Colonic mucosa (tissue), 4 donors: ENCODE measurements at regions not wholly inside any gene's neighbourhood (a gene's known extent, or its start where the extent isn't known, plus 50 kb on each side); places are given as distances from the start of the nearest gene placed in this dataset.
A peak's percentile ranks its signal among the peaks of the same experiment; 100 is the strongest.

Experiments used
- DNase-seq: peaks from one replicate; pipeline ENCODE4 v3.0.0-alpha.2; 2020
- H3K27ac ChIP-seq: fragments of 200-600 bp; one replicate; pipeline ENCODE4 v1.8.0; 2021
- H3K27me3 ChIP-seq: fragments of 200-600 bp; one replicate; pipeline ENCODE4 v1.8.0; 2021
- H3K36me3 ChIP-seq: fragments of 200-600 bp; one replicate; pipeline ENCODE4 v1.8.0; 2021
- H3K4me1 ChIP-seq: fragments of 200-600 bp; one replicate; pipeline ENCODE4 v1.8.0; 2021; ENCODE audit warnings: mild to moderate bottlenecking
- H3K4me3 ChIP-seq: fragments of 200-600 bp; one replicate; pipeline ENCODE4 v1.8.0; 2021
- H3K9ac ChIP-seq, 2 donors: one replicate each; pipeline ENCODE4 v1.7.0; 2013; ENCODE audit warnings: control low read depth in 2 of 2, low read depth in 2 of 2, low read length in 2 of 2
- H3K9me3 ChIP-seq: fragments of 200-600 bp; one replicate; pipeline ENCODE4 v1.8.0; 2021
- intact Hi-C: fragments of 100-400 bp; cut with DNase I; formaldehyde crosslinking; loops from one replicate; pipeline ENCODE4 v1.14.1; 2022
- TF ChIP-seq, protein P1 (sequence below): fragments of 200-600 bp; IDR thresholded peaks from one replicate; pipeline ENCODE4 v1.8.0; 2022; ENCODE audit warnings: antibody characterized with exemption, mild to moderate bottlenecking
- donor health status: healthy.
- donor health status: DM: no; HTN: no; CAD: no.
- donor health status: DM: no; HTN: no; CAD: no.

GRCh38 chrX:131778269-131779218, 234.7 kb downstream of the OR13H1 start:
- Histone ChIP-seq H3K9ac (peak overlapping the region; percentile 46 to 57), H3K27me3 (no peaks in the 10 kb centered on the region), H3K9me3 (no peaks in the 10 kb centered on the region), H3K27ac (peak overlapping the region; percentile 40), H3K4me1 (no peaks in the 10 kb centered on the region), H3K4me3 (peak overlapping the region; percentile 47), H3K36me3 (no peaks in the 10 kb centered on the region)
- TF ChIP-seq, protein P1, sequence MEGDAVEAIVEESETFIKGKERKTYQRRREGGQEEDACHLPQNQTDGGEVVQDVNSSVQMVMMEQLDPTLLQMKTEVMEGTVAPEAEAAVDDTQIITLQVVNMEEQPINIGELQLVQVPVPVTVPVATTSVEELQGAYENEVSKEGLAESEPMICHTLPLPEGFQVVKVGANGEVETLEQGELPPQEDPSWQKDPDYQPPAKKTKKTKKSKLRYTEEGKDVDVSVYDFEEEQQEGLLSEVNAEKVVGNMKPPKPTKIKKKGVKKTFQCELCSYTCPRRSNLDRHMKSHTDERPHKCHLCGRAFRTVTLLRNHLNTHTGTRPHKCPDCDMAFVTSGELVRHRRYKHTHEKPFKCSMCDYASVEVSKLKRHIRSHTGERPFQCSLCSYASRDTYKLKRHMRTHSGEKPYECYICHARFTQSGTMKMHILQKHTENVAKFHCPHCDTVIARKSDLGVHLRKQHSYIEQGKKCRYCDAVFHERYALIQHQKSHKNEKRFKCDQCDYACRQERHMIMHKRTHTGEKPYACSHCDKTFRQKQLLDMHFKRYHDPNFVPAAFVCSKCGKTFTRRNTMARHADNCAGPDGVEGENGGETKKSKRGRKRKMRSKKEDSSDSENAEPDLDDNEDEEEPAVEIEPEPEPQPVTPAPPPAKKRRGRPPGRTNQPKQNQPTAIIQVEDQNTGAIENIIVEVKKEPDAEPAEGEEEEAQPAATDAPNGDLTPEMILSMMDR, result peak; percentile 17
- DNase-seq, result peak; percentile 88
- intact Hi-C loops, result no loop called here

GRCh38 chrX:131779306-131779705, 235.4 kb downstream of the OR13H1 start:
- no peak overlapping the region for H3K27ac ChIP-seq
- no peaks in the 10 kb centered on the region for H3K9me3 ChIP-seq
- TF ChIP-seq, protein P1, result no peak
- DNase-seq, result no peak
- no peaks in the 10 kb centered on the region for H3K36me3 ChIP-seq
- H3K4me1 ChIP-seq, result no peaks in the 10 kb centered on the region
- H3K4me3 ChIP-seq, result peak overlapping the region; percentile 47
- intact Hi-C loops, result no loop called here
- peak overlapping the region; percentile 46 to 57 for H3K9ac ChIP-seq
- H3K27me3 ChIP-seq, result no peaks in the 10 kb centered on the region

- H3K9me3 ChIP-seq, result no peaks in the 10 kb centered on the region
- H3K27ac ChIP-seq, result no peak overlapping the region
- DNase-seq, result no peak
- no peaks in the 10 kb centered on the region for H3K27me3 ChIP-seq
- no peak overlapping the region for H3K9ac ChIP-seq
- TF ChIP-seq, protein P1, result no peak
- no peaks in the 10 kb centered on the region for H3K4me1 ChIP-seq
- intact Hi-C loops, result no loop called here
- H3K4me3 ChIP-seq, result no peak overlapping the region
- H3K36me3 ChIP-seq, result no peaks in the 10 kb centered on the region
Observed at GRCh38 chrX:131779741-131780140, 235.9 kb downstream of the OR13H1 start.

GRCh38 chrX:131782646-131783045, 238.8 kb downstream of the OR13H1 start:
- H3K4me3 ChIP-seq, result no peak overlapping the region
- H3K36me3 ChIP-seq, result no peaks in the 10 kb centered on the region
- no peak overlapping the region for H3K27ac ChIP-seq
- H3K9ac ChIP-seq, result no peak overlapping the region
- intact Hi-C loops, result no loop called here
- TF ChIP-seq, protein P1, result no peak
- no peaks in the 10 kb centered on the region for H3K4me1 ChIP-seq
- DNase-seq, result no peak
- H3K9me3 ChIP-seq, result no peaks in the 10 kb centered on the region
- no peaks in the 10 kb centered on the region for H3K27me3 ChIP-seq

DNA sequence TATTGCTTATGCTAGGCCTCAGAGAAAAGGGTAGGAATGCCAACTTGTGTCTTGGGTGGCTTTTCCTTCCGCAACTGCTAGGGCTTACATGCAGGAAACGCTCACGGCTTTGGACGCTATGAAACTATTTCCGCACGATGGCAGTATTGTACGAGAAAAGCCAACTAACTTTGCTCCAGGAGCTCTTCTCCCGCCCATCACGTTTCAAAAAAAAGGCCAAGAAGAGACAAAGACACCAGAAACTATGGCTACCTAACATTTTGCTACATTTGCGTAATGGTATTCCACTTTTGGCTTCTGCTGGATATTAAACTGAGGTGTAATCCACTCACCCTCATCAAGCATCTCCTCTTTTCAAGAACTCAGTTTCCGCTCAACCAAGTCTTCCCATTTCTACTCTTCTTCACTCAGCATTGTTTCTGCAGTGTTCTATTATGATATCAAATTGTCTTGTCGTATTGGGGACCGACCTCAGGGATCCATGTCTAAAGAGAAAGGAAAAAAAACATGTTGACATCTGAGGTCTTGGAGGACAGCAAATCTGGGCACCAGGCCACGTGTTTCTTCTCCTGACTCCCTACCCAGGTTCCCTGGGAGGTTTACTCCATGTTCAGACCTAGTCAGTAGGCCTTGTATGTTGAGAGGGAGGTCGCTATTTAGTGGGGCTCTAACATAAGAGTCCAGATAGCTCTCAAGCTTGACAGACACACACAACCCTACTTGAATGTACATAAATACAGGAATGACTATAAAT, 239.4 kb upstream of the STK26 start:
- H3K4me1 ChIP-seq, result no peaks in the 10 kb centered on the region
- H3K27ac ChIP-seq, result no peak overlapping the region
- DNase-seq, result peak; percentile 88
- no peak overlapping the region for H3K9ac ChIP-seq
- peak overlapping the region; percentile 2 for H3K4me3 ChIP-seq
- intact Hi-C loops, result no loop called here
- no peaks in the 10 kb centered on the region for H3K27me3 ChIP-seq
- TF ChIP-seq, protein P1, result peak; percentile 45
- H3K36me3 ChIP-seq, result no peaks in the 10 kb centered on the region
- no peaks in the 10 kb centered on the region for H3K9me3 ChIP-seq
